Smooth muscle cell (in vitro differentiated cells): ENCODE measurements at regions not wholly inside any gene's neighbourhood (a gene's known extent, or its start where the extent isn't known, plus 50 kb on each side); places are given as distances from the start of the nearest gene placed in this dataset.

ENCODE experiments used
- DNase-seq: peaks from one replicate; lab custom pipeline; 2025; ENCODE audit not compliant: unreplicated experiment; lab: John Stamatoyannopoulos, UW
- H2AFZ ChIP-seq: fragments of 200-600 bp; sonication (generic); 2 replicates; pipeline ENCODE4 v1.6.0; 2016; ENCODE audit warnings: antibody characterized with exemption, low read depth, mild to moderate bottlenecking
- H3F3A ChIP-seq: fragments of 200-600 bp; sonication (generic); 2 replicates; pipeline ENCODE4 v1.6.0; 2017; ENCODE audit warnings: antibody characterized with exemption, low read depth
- H3K27ac ChIP-seq: fragments of 200-600 bp; sonication (generic); 2 replicates; pipeline ENCODE4 v1.5.1; 2016; ENCODE audit warnings: low read depth, mild to moderate bottlenecking
- H3K27me3 ChIP-seq: fragments of 200-600 bp; sonication (generic); 2 replicates; pipeline ENCODE4 v1.6.1; 2016; ENCODE audit warnings: low read depth, mild to moderate bottlenecking
- H3K36me3 ChIP-seq: fragments of 200-600 bp; sonication (generic); 2 replicates; pipeline ENCODE4 v1.5.1; 2016; ENCODE audit warnings: low read depth
- H3K4me1 ChIP-seq: fragments of 200-600 bp; sonication (generic); 2 replicates; pipeline ENCODE4 v1.5.1; 2016; ENCODE audit warnings: low read depth
- H3K4me2 ChIP-seq: fragments of 200-600 bp; sonication (generic); 2 replicates; pipeline ENCODE4 v1.6.0; 2016; ENCODE audit warnings: mild to moderate bottlenecking
- H3K4me3 ChIP-seq: fragments of 200-600 bp; sonication (generic); 2 replicates; pipeline ENCODE4 v1.5.1; 2016; ENCODE audit warnings: mild to moderate bottlenecking
- H3K79me2 ChIP-seq: fragments of 200-600 bp; sonication (generic); 2 replicates; pipeline ENCODE4 v1.6.0; 2016; ENCODE audit warnings: low read depth, mild to moderate bottlenecking
- H3K9ac ChIP-seq: fragments of 200-600 bp; sonication (generic); 2 replicates; pipeline ENCODE4 v1.6.0; 2016; ENCODE audit warnings: low read depth
- H3K9me3 ChIP-seq: fragments of 200-600 bp; sonication (generic); replicated peaks from 2 replicates; pipeline ENCODE4 v1.5.1; 2016; ENCODE audit warnings: low read depth
- H4K20me1 ChIP-seq: fragments of 200-600 bp; sonication (generic); 2 replicates; pipeline ENCODE4 v1.6.0; 2016; ENCODE audit warnings: low read depth
- CTCF ChIP-seq: fragments of 200-600 bp; sonication (generic); IDR thresholded peaks from 2 replicates; pipeline ENCODE4 v1.5.1; 2017; ENCODE audit warnings: borderline replicate concordance, mild to moderate bottlenecking, antibody characterized with exemption; ENCODE audit not compliant: insufficient read depth, poor library complexity, severe bottlenecking
- WGBS: methylation state at CpG from one replicate; pipeline ENCODE4 v1.1.7; 2016; ENCODE audit warnings: low lambda C conversion rate; 5-methylcytosine and 5-hydroxymethylcytosine counted together

GRCh38 chr2:60158262-60158661 lies 395.2 kb downstream of the BCL11A start:
- Histone ChIP-seq H3K4me2 (no peak overlapping the region), H3K27ac (no peak overlapping the region), H3K36me3 (no peaks in the 10 kb centered on the region), H3F3A (no peaks in the 10 kb centered on the region), H3K4me1 (no peaks in the 10 kb centered on the region), H2AFZ (no peak overlapping the region), H3K9ac (no peak overlapping the region), H3K79me2 (no peaks in the 10 kb centered on the region), H3K27me3 (no peaks in the 10 kb centered on the region), H3K9me3 (no peaks in the 10 kb centered on the region), H4K20me1 (no peaks in the 10 kb centered on the region), H3K4me3 (no peak overlapping the region)
- TF ChIP-seq CTCF, result no peak
- DNase-seq, result no peak
- 97% methylated on average over 1 of the region's 1 CpG for WGBS

- Histone ChIP-seq H3K4me3 (no peak overlapping the region), H3K27ac (no peak overlapping the region), H3K36me3 (no peaks in the 10 kb centered on the region), H3K4me1 (no peaks in the 10 kb centered on the region), H3F3A (no peaks in the 10 kb centered on the region), H3K9ac (no peak overlapping the region), H4K20me1 (no peaks in the 10 kb centered on the region), H3K27me3 (no peaks in the 10 kb centered on the region), H3K9me3 (peaks cover 3% of the 10 kb centered on the region), H3K79me2 (no peaks in the 10 kb centered on the region), H2AFZ (no peak overlapping the region), H3K4me2 (no peak overlapping the region)
- no peak for DNase-seq
- no peak for TF ChIP-seq CTCF
- WGBS, result 100% methylated on average over 1 of the region's 1 CpG
Observed at GRCh38 chr2:60157283-60157682, 396.2 kb downstream of the BCL11A start.

- H3K4me3 ChIP-seq, result no peak overlapping the region
- H3K27me3 ChIP-seq, result no peaks in the 10 kb centered on the region
- no peak for TF ChIP-seq CTCF
- WGBS, result 89% methylated on average over 2 of the region's 2 CpGs
- no peak overlapping the region for H2AFZ ChIP-seq
- H3K9me3 ChIP-seq, result peaks cover 6% of the 10 kb centered on the region
- H4K20me1 ChIP-seq, result no peaks in the 10 kb centered on the region
- no peaks in the 10 kb centered on the region for H3K79me2 ChIP-seq
- no peak for DNase-seq
- no peak overlapping the region for H3K27ac ChIP-seq
- no peaks in the 10 kb centered on the region for H3K36me3 ChIP-seq
- no peaks in the 10 kb centered on the region for H3K4me1 ChIP-seq
- no peak overlapping the region for H3K4me2 ChIP-seq
- H3F3A ChIP-seq, result no peaks in the 10 kb centered on the region
- no peak overlapping the region for H3K9ac ChIP-seq
Observed at GRCh38 chr2:60154142-60154541, 399.3 kb downstream of the BCL11A start.

GRCh38 chr2:60152226-60152833 lies 401.1 kb downstream of the BCL11A start:
- Histone ChIP-seq H3K9ac (no peak overlapping the region), H2AFZ (no peak overlapping the region), H3K9me3 (peaks cover 6% of the 10 kb centered on the region), H3K4me2 (no peak overlapping the region), H3K36me3 (no peaks in the 10 kb centered on the region), H3K4me3 (no peak overlapping the region), H4K20me1 (no peaks in the 10 kb centered on the region), H3F3A (no peaks in the 10 kb centered on the region), H3K27ac (no peak overlapping the region), H3K79me2 (no peaks in the 10 kb centered on the region), H3K4me1 (no peaks in the 10 kb centered on the region), H3K27me3 (no peaks in the 10 kb centered on the region)
- 65% methylated on average over 4 of the region's 4 CpGs for WGBS
- TF ChIP-seq CTCF, result peak; percentile 72
- no peak for DNase-seq
